NCI-H1436 treated with DMSO at 0.1 percent for 48 hours (cell line): ENCODE measurements at regions not wholly inside any gene's neighbourhood (a gene's known extent, or its start where the extent isn't known, plus 50 kb on each side); places are given as distances from the start of the nearest gene placed in this dataset.

ENCODE experiments used
- DNase-seq: peaks from one replicate; lab custom pipeline; 2025; lab: John Stamatoyannopoulos, UW

GRCh38 chr13:22662771-22663170 lies 518.0 kb upstream of the SGCG start:
- DNase-seq, result no peak

- no peak for DNase-seq
Observed at GRCh38 chr13:22665506-22665905, 515.3 kb upstream of the SGCG start.

DNA sequence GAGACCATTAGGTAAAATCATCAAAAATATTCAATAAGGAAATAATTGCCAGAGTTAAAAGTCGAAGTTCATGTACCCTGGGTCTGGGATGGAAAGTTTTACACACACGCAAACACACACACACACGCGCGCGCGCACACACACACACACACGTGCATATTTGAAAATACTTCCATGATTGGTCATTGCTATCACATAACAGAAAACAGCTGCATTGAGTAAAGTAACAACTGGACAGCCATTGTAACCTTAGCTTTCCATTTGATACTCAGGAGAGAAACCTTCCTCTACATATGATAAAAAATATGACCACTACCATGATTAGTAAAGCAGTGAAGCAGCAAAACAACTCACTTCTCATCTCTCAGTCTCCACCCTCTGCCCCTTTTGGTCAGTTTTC lies 490.0 kb upstream of the SGCG start:
- DNase-seq, result no peak

DNA sequence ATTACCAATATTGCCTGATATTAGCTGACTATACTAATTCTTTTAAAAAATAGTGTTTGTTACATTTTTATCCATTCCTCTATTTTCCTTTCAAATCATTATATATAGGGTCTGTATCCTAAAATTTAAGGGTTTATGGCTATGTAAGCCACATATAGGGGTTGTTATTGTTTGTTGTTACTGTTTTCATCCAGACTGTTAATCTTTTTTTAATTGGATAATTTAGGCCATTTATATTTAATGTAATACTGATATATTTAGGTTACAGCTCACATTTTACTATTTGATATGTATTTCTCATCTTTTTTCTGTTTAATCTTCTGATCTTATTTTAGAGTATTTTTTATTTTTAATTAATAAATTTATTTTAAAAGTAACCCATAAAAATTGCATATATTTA lies 487.1 kb upstream of the SGCG start:
- no peak for DNase-seq

- no peak for DNase-seq
Observed at GRCh38 chr13:22696433-22696832, 484.3 kb upstream of the SGCG start.

- DNase-seq, result no peak
Observed at GRCh38 chr13:22698467-22698866, 482.3 kb upstream of the SGCG start.

- no peak for DNase-seq
Observed at GRCh38 chr13:22700246-22700887, 480.4 kb upstream of the SGCG start.

DNA sequence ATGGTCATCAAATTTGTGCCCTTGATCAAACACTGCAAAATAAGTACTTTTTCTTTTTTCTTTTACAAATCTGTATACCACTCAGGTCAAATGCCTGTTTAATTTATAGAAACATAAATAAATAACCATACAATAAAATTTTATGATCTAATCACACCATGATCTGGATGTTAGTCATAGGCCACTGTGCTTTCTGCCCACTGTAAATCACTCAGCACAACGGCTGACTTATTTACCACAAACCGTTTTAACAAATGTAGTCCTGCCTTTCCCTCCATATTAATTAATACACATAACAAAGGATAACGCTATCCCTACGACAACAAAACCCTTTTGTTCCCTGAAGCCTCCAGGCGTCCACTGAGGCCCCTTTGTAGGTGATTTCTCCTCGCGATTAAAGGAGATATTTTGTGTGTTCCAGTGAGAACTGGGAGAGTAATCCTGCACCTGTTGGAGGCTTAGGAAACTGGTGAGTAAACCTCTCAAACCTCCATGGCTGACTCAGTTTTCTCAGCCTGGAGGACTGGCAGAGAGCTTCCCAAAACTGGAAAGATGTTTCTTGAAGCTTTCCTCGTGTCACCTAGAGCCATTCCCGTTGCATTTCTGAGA lies 477.1 kb upstream of the SGCG start:
- no peak for DNase-seq

DNA sequence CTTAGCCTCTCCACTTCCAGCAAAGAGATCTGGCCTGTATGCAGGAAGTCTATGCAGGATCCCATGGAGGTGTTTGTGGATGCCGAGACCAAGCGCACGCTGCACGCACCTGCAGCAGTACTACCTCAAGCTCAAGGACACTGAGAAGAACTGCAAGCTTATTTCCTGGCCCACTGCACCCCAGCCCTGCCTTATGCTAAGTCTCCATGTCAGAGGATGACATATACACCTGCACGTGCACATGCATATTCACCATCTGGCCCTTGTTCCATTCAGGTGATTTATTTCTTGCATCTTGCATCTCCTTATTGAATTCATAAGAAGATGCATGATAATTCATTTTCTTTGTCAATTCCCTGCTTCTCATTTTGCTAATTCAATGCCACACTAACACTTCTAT lies 472.8 kb upstream of the SGCG start:
- DNase-seq, result no peak

DNA sequence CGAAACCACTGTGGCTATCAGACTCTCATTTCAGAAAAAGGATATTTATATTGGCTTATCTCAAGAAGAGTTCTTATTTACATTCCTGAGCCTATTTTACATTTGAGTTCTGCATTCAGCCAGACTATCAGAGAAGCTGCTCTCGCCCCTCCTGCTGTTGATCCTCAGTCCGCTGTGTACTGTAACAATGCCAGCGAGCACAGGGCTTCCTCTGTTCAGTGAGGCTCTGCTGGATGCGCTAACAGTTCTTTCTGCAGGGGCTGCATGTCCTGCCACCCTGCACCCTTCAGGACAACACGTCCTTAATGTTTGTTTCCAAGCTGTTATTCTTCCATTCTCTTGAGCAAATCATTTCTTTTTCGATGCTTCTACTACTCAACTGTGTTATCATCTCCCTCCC lies 463.7 kb upstream of the SGCG start:
- no peak for DNase-seq

GRCh38 chr13:22726726-22727125 lies 454.1 kb upstream of the SGCG start:
- DNase-seq, result no peak

- no peak for DNase-seq
Observed at GRCh38 chr13:22735011-22735995, 445.5 kb upstream of the SGCG start.

DNA sequence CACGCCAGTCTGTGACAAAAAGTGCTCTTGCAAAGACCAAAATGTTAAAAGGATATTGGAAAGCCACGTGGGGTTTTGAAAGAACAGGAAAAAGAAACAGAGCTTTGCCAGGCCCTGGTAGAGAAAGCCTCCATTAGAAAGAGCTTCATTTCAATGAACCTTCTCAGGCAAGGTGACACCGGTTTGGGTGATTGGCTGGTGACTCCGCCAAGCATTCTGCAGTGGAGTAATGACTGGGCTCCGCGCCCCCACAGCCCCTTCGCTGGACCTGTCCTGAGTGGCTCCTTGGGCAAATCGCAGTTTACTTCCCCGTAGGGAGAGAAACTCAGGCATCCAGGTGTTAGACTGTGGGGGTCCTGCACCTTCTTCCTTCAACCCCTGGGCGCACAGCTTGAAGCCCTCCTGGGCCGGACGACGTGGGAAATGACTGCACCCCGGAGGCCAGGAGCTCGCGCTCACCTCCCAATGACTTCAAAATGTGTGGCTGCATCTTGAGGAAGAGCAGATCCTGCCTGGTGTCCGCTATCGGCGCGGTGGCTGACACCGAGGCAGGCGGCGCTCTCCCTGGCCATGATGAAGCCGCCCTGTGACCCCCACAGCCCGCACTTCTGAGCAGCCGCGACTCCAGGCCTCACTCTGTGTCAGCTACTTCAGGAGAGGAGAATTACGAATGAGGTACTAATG lies 444.6 kb upstream of the SGCG start:
- no peak for DNase-seq

DNA sequence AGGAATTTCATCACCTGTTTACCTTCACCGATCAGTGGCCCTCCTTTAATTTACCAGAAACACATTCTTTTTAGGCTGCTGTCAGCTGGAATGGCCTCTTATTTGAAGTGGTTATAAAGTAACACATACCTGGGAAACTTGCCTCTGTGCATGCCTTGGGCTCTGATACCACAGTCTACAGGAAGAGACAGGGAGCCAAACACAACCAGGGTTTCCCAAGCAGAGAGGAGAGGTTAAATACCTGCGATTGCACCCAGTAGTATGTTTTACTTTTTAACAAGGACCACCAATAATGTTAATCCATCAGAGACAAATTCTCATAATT lies 444.0 kb upstream of the SGCG start:
- DNase-seq, result no peak

DNA sequence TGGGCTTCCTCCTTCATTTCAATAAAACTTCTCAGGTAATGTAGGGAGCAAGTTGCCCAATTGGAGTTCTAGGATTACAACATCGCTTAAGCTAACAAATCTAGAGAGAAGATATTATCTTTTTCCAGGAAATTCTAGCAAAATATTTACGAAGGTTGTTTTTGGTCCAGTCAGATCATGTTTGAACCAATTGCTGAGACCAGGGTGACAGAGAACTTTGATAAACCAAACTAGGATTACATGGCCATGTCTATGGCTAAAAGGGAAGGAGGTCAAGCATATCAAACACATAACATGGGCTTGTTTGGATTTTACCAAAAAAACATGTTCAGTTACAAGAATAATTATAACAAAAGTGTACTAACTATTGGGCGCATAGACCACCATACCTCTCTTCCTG lies 442.4 kb upstream of the SGCG start:
- no peak for DNase-seq

- no peak for DNase-seq
Observed at GRCh38 chr13:22740264-22740663, 440.5 kb upstream of the SGCG start.

DNA sequence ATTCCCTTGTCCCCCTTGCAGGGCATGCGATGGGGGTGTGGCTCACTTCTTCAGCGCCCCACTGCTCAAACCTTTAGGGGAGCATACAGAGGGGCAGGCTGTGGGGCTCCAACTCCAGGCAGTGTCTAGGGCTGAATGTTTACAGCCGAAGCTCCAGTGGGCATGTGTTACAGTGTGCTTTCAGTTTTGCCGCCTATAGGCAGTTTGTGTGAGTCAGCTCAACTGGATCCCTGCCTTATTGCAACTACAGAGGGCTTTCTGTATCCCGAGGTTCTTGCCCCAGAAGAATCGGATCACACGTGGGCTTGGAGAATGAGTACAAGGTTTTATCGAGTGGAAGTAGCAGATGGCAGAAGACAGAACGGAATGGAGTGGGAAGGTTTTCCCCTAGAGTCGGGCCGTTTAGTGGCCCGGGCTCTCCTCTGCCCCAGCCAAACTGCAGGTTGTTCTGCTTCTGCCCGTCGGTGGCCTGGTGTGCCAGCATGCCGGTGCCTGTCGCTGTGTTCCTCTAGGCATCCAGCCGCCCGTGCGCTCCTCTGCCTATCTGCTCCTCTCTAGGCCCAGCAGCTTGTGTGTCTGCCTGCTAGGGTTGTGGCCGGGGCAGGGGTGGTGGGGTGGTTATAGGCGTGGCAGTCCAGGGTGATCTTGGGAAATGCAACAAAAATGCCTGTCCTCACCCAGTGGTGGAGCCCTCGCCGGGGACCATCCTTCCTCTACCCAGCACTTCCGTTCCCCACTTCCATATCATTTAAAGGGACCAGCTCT lies 435.9 kb upstream of the SGCG start:
- DNase-seq, result no peak

GRCh38 chr13:22748866-22749577 lies 431.8 kb upstream of the SGCG start:
- DNase-seq, result no peak

- DNase-seq, result no peak
Observed at GRCh38 chr13:22749626-22750025, 431.2 kb upstream of the SGCG start.

DNA sequence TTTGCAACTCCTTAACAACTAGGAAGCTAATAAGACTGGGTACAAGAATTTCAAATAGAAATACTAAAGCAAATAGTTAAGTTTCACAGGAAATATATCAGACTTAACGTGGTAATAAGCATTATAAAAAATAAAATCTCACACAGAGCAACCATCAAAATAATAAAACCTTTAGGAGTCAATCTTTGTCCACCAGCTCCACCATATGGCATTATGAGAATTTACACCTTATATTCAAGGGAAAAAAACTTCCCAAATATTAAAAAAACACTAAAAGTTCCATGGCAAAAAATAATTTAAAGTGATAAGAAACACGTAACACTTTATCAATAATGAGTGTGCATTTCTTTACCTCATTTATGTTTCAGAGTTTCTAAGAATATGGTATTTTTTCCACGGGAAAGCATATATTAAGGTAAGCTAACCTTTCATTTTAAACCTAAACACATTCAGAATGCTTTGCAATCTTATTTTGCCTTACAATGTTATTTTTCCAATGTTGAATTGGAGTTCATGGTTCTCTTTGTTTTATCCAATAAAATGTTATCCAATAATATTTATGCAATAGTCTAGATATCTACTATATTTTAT lies 423.2 kb upstream of the SGCG start:
- DNase-seq, result no peak

DNA sequence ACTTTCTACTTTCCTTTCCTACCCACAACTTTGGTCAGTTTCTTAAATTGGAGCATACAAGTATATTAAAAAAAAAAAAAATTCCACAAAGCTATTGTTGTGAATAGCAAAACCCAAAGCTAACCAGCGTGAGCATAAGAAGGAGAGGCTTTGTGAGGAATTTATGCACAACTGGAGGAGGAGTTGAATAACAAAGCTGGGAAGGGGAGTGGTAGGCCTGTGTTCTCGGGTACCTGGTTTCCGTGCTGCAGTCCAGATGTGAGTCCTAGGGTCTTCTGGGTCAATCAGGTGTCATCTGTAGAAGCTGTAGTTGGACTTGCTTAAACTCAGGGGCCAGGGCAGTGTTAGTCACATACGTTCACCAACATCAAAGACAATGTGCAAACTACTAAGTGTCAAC lies 422.5 kb upstream of the SGCG start:
- DNase-seq, result no peak
